A673 (cell line): ENCODE measurements at regions not wholly inside any gene's neighbourhood (a gene's known extent, or its start where the extent isn't known, plus 50 kb on each side); places are given as distances from the start of the nearest gene placed in this dataset.

Source experiments
- EZH2 ChIP-seq: fragments of 200-600 bp; sonication (generic); IDR thresholded peaks from 2 replicates; pipeline ENCODE4 v1.6.1; 2017; ENCODE audit warnings: borderline replicate concordance, low read depth, mild to moderate bottlenecking, mixed read lengths, antibody characterized with exemption, low read length; ENCODE audit not compliant: poor library complexity, severe bottlenecking
- TF ChIP-seq, protein P1 (sequence below): fragments of 300-800, 200-600 bp; sonication (generic); conservative IDR thresholded peaks from 2 replicates; pipeline ENCODE4 v1.5.1; 2017; ENCODE audit warnings: low read depth, mild to moderate bottlenecking, antibody characterized with exemption, low read length, moderate library complexity, mixed read lengths

DNA sequence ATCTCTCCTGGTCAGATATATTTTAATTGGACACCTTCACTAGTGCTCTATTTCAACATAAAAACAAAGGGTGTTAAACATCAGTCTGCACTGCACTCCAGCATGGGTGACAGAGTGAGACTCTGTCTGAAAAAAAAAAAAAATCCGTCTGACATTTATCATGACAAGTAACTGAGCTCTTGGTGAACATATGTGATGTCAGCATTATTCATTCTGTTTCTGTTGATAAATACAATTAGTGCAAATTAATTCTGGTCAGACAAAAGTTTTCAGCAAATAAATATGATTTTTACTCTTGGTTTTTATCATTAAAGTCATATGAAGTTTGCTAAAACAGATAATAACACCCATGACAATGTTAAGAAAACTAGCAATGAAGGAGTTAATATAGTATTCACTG is 692.8 kb upstream of the GRM3 start:
- TF ChIP-seq, protein P1, sequence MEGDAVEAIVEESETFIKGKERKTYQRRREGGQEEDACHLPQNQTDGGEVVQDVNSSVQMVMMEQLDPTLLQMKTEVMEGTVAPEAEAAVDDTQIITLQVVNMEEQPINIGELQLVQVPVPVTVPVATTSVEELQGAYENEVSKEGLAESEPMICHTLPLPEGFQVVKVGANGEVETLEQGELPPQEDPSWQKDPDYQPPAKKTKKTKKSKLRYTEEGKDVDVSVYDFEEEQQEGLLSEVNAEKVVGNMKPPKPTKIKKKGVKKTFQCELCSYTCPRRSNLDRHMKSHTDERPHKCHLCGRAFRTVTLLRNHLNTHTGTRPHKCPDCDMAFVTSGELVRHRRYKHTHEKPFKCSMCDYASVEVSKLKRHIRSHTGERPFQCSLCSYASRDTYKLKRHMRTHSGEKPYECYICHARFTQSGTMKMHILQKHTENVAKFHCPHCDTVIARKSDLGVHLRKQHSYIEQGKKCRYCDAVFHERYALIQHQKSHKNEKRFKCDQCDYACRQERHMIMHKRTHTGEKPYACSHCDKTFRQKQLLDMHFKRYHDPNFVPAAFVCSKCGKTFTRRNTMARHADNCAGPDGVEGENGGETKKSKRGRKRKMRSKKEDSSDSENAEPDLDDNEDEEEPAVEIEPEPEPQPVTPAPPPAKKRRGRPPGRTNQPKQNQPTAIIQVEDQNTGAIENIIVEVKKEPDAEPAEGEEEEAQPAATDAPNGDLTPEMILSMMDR = no peak
- no peak for TF ChIP-seq EZH2
